Endothelial cell of umbilical vein (primary cell): ENCODE measurements at regions not wholly inside any gene's neighbourhood (a gene's known extent, or its start where the extent isn't known, plus 50 kb on each side); places are given as distances from the start of the nearest gene placed in this dataset.

Experiments
- EZH2 ChIP-seq: IDR thresholded peaks from 2 replicates; pipeline ENCODE4 v1.6.1; 2012; ENCODE audit warnings: borderline replicate concordance, low read depth, mild to moderate bottlenecking, moderate library complexity, low read length, inconsistent platforms; ENCODE audit not compliant: severe bottlenecking
- MYC ChIP-seq: IDR thresholded peaks from one replicate; pipeline ENCODE4 v1.6.1; 2011; ENCODE audit warnings: mild to moderate bottlenecking, low read depth, low read length
- POLR2A ChIP-seq: IDR thresholded peaks from 2 replicates; pipeline ENCODE4 v1.6.1; 2012; ENCODE audit warnings: low read depth, mild to moderate bottlenecking, control low read depth, low read length
- POLR2AphosphoS5 ChIP-seq: IDR thresholded peaks from 2 replicates; pipeline ENCODE4 v1.6.1; 2012; ENCODE audit warnings: low read depth, mild to moderate bottlenecking, control low read depth, low read length, moderate library complexity; ENCODE audit not compliant: insufficient read depth
- TF ChIP-seq, protein P1 (sequence below), 2 donors: IDR thresholded peaks; 1 replicate in 1 of 2; 2 replicates in 1 of 2; pipeline ENCODE4 v1.5.1; 2011; ENCODE audit warnings: low read length in 2 of 2, mild to moderate bottlenecking in 2 of 2, moderate library complexity in 2 of 2, control low read depth in 1 of 2, inconsistent platforms in 1 of 2, low read depth in 1 of 2; ENCODE audit not compliant: insufficient read depth in 1 of 2; ENCODE audit errors: extremely low read depth in 1 of 2
- TF ChIP-seq, protein P2 (sequence below): IDR thresholded peaks from 2 replicates; pipeline ENCODE4 v1.6.1; 2011; ENCODE audit not compliant: insufficient read depth, insufficient read length

DNA sequence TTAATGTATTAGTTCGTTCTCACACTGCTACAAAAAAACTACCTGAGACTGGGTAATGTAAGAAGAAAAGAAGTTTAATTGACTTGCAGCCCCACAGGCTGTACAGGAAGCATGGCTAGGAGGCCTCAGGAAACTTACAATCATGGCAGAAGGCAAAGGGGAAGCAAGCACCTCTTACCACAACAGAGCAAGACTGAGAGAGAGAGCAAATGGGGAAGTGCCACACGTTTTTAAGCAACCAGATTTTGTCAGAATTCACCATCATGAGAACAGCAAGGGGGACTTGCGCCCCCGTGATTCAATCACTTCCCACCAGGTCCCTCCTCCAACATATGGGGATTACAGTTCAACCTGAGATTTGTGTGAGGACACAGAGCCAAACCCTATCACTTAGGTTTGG, 70.8 kb upstream of the SRSF6 start:
- TF ChIP-seq, protein P1, sequence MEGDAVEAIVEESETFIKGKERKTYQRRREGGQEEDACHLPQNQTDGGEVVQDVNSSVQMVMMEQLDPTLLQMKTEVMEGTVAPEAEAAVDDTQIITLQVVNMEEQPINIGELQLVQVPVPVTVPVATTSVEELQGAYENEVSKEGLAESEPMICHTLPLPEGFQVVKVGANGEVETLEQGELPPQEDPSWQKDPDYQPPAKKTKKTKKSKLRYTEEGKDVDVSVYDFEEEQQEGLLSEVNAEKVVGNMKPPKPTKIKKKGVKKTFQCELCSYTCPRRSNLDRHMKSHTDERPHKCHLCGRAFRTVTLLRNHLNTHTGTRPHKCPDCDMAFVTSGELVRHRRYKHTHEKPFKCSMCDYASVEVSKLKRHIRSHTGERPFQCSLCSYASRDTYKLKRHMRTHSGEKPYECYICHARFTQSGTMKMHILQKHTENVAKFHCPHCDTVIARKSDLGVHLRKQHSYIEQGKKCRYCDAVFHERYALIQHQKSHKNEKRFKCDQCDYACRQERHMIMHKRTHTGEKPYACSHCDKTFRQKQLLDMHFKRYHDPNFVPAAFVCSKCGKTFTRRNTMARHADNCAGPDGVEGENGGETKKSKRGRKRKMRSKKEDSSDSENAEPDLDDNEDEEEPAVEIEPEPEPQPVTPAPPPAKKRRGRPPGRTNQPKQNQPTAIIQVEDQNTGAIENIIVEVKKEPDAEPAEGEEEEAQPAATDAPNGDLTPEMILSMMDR (IDR thresholded peaks at IDR 0.05; ENCODE audit: extremely low read depth in 1 of 2, insufficient read depth in 1 of 2, low read depth in 1 of 2, low read length in 2 of 2), result no peak
- TF ChIP-seq POLR2A, result no peak
- TF ChIP-seq, protein P2, sequence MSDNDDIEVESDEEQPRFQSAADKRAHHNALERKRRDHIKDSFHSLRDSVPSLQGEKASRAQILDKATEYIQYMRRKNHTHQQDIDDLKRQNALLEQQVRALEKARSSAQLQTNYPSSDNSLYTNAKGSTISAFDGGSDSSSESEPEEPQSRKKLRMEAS, result no peak
- no peak for TF ChIP-seq EZH2
- no peak for TF ChIP-seq MYC
- no peak for TF ChIP-seq POLR2AphosphoS5
